Epithelial cell of prostate (primary cell): ENCODE measurements at regions not wholly inside any gene's neighbourhood (a gene's known extent, or its start where the extent isn't known, plus 50 kb on each side); places are given as distances from the start of the nearest gene placed in this dataset.

Experiments
- DNase-seq: peaks from one replicate; pipeline ENCODE4 v3.0.0-alpha.2; 2011; ENCODE audit warnings: low read depth, low spot score
- H3K27ac ChIP-seq: fragments of 450-650 bp; 2 replicates; pipeline ENCODE4 v1.5.1; 2017; ENCODE audit warnings: mild to moderate bottlenecking

DNA sequence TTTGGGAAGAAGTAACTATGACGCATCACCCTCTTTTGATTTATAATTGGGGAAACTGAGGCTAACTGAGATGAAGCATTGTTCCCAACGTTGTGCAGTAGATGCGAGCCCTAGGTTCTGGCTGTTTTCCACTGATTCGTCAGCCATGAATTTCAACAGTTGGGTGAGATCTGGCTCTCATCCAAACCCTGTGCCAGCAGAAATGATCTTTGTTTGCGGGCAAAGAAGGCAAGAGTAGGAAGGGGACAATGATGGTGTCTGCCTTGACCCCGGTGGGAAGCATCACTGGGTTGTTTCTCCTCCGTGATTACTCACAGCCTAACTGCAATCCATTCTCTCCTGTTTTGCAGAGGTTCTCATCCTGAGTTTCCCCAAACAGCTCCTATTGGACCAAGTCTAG, 142.3 kb downstream of the MIS18A start:
- DNase-seq: no peak
- no peak overlapping the region for H3K27ac ChIP-seq

DNA sequence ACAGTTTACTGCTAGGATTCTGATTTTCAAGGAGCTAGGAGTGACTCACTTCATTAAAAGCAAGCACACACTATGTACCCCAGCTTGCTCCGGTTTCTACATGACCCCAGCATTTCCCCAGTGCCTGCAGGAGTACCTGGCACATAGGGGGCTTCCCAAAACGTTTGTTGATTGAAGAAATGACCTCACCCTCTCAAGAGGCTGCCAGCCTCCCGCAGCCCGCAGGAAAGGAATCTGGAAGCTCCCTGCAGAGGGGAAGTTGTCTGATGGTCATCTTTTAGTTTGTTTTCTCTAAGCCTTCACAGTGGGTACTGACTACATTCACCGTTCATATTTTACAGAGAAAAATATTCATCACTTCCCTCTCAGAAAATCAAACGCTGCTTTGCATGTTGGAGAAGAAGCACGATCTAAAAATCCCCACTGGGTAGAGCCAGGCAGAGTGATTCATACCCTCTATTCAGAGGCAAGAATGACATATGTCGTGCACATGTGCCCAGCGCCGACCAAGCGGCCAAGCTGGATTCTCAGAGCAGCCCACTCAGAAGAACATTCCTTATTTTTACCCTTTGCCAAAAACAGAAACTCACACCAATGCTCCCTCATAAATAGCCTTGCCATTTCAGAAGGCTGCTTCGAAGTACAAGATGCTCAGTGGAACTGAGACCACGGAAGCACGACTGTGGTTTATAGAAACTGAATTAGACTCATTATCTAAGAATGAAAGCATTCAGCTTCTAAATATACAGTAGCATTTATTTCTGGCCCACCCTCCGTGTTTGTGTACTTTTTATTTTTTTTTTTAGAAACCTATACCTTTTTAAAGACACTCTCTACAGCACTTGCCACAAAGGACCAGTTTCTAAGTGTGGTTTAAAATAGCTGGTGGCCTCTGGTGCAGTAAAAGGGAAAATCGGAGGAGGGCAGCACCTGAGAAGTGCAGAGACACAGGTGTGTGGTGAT, 143.2 kb downstream of the MIS18A start:
- H3K27ac ChIP-seq: no peak overlapping the region
- no peak for DNase-seq

- H3K27ac ChIP-seq: no peak overlapping the region
- no peak for DNase-seq
Observed at GRCh38 chr21:32134441-32135130, 144.3 kb downstream of the MIS18A start.

- no peak for DNase-seq
- H3K27ac ChIP-seq: no peak overlapping the region
Observed at GRCh38 chr21:32132881-32133280, 146.0 kb downstream of the MIS18A start.

- H3K27ac ChIP-seq: no peak overlapping the region
- DNase-seq: no peak
Observed at GRCh38 chr21:32132409-32132808, 146.4 kb downstream of the MIS18A start.

DNA sequence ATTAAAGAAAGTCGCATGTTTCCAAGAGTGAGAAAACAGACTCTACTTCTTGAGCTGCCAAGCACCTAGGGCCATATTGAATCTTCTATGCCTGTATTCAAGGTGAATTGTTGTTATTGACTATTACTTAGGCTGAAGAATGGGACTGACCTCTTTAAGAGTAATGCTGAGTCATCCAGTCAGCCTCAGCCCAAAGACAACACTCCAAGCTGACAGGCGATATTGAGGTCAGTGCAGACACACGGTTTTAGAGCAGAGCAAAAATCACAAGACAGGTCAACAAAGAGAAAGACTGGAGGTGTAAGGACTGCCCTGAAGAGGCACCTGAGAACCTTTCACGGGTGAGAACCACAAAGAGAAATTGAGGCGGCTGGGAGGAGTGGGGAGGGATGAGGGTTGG, 146.9 kb downstream of the MIS18A start:
- no peak overlapping the region for H3K27ac ChIP-seq
- peak; percentile 5 for DNase-seq

- no peak for DNase-seq
Observed at GRCh38 chr21:32131164-32131563, 147.7 kb downstream of the MIS18A start.

DNA sequence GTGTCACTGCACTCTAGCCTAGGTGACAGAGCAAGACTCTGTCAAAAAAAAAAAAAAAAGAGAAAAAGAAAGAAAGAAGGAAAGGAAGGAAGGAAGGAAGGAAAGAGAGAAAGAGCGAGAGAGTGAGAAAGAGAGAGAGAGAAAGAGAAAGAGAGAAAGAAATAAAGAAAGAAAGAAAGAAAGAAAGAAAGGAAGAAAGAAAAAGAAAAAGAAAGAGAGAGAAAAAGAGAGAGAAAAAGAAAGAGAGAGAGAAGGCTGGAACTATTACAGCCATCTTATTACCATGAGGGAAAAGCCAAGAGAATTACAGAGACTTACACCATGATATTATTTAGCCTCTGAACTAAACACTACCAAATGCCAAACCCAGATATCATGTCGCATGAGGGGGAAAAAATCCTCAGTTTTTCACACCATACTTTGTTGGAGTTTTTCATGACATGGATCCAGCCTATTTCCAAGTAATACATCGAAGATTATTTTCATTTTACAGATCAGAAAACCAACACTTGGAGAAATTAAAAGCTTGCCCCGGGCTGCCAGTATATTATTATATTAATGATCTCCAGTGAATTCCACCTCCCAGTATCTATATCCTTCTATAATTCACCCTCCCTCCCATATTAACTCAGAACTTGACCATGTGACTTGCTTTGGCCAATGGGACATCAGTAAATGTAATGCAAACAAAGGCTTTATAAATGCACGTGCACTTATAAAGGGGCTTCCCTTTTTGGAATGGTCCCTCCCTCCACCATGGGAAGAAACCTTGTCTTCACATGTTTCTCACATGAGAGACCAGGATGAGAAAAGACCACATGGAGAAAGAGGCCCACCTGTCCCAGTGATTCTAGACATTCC, 148.6 kb downstream of the MIS18A start:
- no peak for DNase-seq
- H3K27ac ChIP-seq: no peak overlapping the region

More at GRCh38 chr21:32131164-32131563, 147.7 kb downstream of the MIS18A start:
- no peak overlapping the region for H3K27ac ChIP-seq

DNA sequence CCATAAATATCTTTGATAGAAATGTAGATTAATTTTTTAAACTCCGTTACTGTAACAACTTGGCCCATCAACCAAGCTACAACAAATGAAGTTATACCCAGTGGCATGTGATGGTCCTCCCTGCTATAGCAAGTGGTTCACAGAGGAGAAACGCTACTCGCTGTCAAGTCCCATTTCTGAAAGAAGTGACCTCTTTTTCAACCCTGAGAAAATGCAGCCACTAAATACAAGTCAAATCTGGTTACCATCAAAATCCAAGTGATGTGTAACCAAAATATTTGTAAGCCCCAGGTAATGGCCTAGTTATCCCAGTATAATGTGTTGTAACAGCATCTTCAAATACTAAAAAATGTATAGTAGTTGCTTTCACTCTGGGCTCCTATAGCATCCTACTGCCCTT, 151.8 kb downstream of the MIS18A start:
- no peak overlapping the region for H3K27ac ChIP-seq
- no peak for DNase-seq

GRCh38 chr21:32122082-32122481, 156.8 kb downstream of the MIS18A start:
- no peak for DNase-seq
- H3K27ac ChIP-seq: no peak overlapping the region

DNA sequence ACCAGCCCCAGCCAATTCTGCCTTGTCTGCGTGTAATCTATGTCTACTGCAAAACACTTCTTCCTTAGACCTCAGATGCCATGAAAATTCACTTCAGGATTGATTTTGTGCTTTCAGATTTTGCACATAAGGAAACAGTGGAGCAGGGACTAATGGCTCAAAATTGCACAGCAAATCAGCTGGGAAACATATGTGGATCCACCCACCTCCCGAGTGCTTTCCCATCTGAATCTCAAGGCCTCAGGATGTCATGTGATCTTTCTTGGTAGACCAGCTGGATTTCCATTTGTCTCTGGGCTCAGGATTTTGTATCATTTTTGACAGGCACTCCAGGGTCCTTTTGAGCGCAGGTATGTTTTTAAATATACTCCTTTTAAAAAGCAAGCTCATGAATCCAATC, 158.6 kb downstream of the MIS18A start:
- no peak overlapping the region for H3K27ac ChIP-seq
- no peak for DNase-seq

GRCh38 chr21:32119811-32120210, 159.0 kb downstream of the MIS18A start:
- no peak for DNase-seq
- H3K27ac ChIP-seq: no peak overlapping the region

- H3K27ac ChIP-seq: no peak overlapping the region
- DNase-seq: no peak
Observed at GRCh38 chr21:32119389-32119788, 159.5 kb downstream of the MIS18A start.

DNA sequence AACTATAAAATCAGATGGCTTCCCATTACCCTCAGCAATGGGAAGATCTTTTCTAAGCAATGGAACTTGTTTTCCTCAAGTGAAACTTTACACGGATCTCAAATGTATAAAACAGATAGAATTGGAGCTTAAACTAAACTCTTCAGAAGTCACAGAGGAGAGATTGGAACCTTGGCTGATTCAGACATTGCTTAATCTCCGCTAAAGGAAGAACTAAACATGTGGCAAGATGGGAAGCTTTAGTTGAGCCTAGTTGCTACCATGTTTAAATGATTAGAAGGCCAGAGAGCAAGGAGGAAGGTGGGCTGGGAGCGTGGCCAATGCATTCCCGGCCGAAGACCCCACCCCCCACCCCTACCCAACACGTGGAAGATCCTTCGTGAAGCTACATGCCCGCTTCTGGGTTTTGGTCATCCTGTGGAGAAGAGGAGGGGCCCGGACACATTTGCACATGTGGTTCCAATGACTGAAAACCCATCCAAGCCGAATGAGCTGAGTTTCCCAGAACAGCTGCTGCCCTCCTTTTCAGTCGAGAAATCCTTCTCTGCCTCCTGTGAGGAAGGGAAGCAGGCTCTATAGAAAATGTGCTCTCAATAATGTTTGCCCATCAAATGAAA, 164.3 kb downstream of the MIS18A start:
- no peak for DNase-seq
- no peak overlapping the region for H3K27ac ChIP-seq

DNA sequence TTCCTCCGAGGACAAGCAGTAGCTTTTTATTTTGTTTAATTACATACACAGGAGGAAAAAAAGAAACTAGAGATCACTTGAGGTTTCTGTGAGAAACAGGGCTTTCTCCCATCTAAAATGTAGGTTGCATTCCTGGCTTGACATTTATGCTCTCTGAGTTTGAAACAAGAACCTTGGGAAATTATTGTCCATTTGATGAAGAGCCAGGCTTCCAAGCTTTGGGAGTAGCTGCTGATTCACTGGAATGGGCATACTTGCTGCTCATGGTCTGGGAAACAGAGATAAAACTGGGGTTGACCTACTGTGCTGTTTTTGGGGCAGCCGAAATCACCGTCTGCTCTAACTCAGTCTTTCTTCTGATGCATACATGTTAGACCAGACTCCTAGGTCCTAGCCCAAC, 165.4 kb downstream of the MIS18A start:
- H3K27ac ChIP-seq: no peak overlapping the region
- no peak for DNase-seq

DNA sequence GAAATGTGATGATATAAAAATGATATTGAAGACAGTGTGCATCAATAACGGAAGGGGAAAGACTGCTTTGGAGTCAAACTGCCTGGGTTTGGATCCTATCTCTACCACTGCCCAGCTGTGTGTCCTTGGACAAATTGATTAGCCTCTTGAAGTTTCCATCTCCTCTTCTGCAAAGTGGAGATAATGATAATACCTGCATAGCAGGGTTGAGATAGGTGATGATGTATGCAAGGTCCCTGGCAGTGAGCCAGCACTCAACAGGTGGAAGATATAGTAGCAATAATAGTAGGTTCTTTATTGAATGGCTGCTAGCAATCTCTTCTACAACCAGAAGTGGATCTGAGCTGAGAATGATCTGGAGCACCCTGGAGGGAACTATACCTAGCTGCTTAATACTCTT, 166.7 kb downstream of the MIS18A start:
- DNase-seq: no peak
- no peak overlapping the region for H3K27ac ChIP-seq

DNA sequence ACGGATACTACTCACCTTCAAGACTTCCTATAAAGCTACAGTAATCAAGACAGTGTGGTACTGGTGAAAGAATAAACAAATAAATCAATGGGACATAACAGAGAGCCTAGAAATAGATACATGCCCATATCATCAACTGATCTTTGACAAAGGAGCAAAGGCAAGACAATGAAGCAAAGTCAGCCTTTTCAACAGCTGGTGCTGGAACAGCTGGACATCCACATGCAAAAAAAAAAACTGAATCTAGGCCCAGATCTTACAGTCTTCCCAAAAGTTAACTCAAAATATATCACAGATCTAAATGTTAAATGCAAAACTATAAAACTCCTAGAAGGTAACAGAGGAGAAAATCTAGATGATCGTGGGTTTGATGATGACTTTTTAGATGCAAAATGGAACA, 170.3 kb downstream of the MIS18A start:
- DNase-seq: no peak
- H3K27ac ChIP-seq: no peak overlapping the region

GRCh38 chr21:32103361-32103760, 175.5 kb downstream of the MIS18A start:
- H3K27ac ChIP-seq: no peak overlapping the region
- no peak for DNase-seq

DNA sequence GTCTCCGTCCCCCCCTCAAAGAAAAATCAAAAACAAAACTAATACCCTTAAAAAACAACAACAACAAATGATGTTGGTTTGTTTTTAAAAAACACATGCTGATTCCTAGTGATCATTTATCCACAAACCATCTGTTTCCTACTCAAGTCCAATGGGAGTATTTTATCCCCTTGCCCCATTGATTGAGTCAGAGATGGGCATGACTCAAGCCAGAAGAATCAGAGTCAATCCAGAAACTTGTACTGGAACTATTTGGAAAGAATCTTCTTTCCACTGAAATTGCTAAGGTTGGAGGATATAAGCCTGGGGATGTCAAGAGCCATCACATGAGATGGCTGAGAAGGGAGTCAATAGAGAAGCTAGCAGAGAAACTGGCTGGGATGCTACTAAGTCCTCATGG, 176.4 kb downstream of the MIS18A start:
- H3K27ac ChIP-seq: no peak overlapping the region
- no peak for DNase-seq

GRCh38 chr21:32101277-32101676, 177.6 kb downstream of the MIS18A start:
- no peak overlapping the region for H3K27ac ChIP-seq
- no peak for DNase-seq
